Left renal pelvis (tissue), 4 donors: ENCODE measurements at regions not wholly inside any gene's neighbourhood (a gene's known extent, or its start where the extent isn't known, plus 50 kb on each side); places are given as distances from the start of the nearest gene placed in this dataset.

Experiments used
- DNase-seq, 4 donors: peaks; one replicate each; pipeline ENCODE4 v3.0.0-alpha.2; 2013; ENCODE audit warnings: low read depth in 4 of 4, low spot score in 3 of 4

- DNase-seq = no peak
Observed at GRCh38 chr11:128232588-128232987, 354.8 kb downstream of the ETS1 start.

GRCh38 chr11:128231845-128232410, 355.4 kb downstream of the ETS1 start:
- DNase-seq = no peak

GRCh38 chr11:128227466-128227865, 359.9 kb downstream of the ETS1 start:
- no peak for DNase-seq

GRCh38 chr11:128226106-128226716, 361.1 kb downstream of the ETS1 start:
- DNase-seq = no peak

GRCh38 chr11:128222245-128222884, 365.0 kb downstream of the ETS1 start:
- DNase-seq = no peak

GRCh38 chr11:128219731-128220120, 367.6 kb downstream of the ETS1 start:
- no peak for DNase-seq

GRCh38 chr11:128216198-128216597, 371.2 kb downstream of the ETS1 start:
- DNase-seq = no peak

GRCh38 chr11:128215238-128215882, 372.0 kb downstream of the ETS1 start:
- no peak for DNase-seq

GRCh38 chr11:128214263-128214662, 373.1 kb downstream of the ETS1 start:
- no peak for DNase-seq

GRCh38 chr11:128213461-128213860, 373.9 kb downstream of the ETS1 start:
- DNase-seq = no peak

GRCh38 chr11:128212324-128212723, 375.0 kb downstream of the ETS1 start:
- no peak for DNase-seq

GRCh38 chr11:128210148-128210940, 377.0 kb downstream of the ETS1 start:
- peak in 3 of 4 donors; percentile 48 to 76 (median 54) for DNase-seq

GRCh38 chr11:128209138-128209435, 378.3 kb downstream of the ETS1 start:
- DNase-seq = no peak

- DNase-seq = no peak
Observed at GRCh38 chr11:128208329-128209137, 378.8 kb downstream of the ETS1 start.

- DNase-seq = no peak
Observed at GRCh38 chr11:128207861-128208321, 379.5 kb downstream of the ETS1 start.

- DNase-seq = no peak
Observed at GRCh38 chr11:128206461-128206860, 380.9 kb downstream of the ETS1 start.

- DNase-seq = no peak
Observed at GRCh38 chr11:128205796-128206195, 381.6 kb downstream of the ETS1 start.

- DNase-seq = no peak
Observed at GRCh38 chr11:128204898-128205297, 382.5 kb downstream of the ETS1 start.

GRCh38 chr11:128201801-128202200, 385.6 kb downstream of the ETS1 start:
- no peak for DNase-seq

GRCh38 chr11:128201009-128201408, 386.3 kb downstream of the ETS1 start:
- DNase-seq = no peak
